WI38 (cell line): ENCODE measurements at regions not wholly inside any gene's neighbourhood (a gene's known extent, or its start where the extent isn't known, plus 50 kb on each side); places are given as distances from the start of the nearest gene placed in this dataset.

ENCODE experiments used
- H3K4me3 ChIP-seq: 2 replicates; pipeline ENCODE4 v1.5.1; 2011; ENCODE audit warnings: low read depth, mild to moderate bottlenecking, control low read depth, low read length
- TF ChIP-seq, protein P1 (sequence below): IDR thresholded peaks from 2 replicates; pipeline ENCODE4 v1.5.1; 2012; ENCODE audit warnings: low read depth, mild to moderate bottlenecking, control low read depth, low read length

DNA sequence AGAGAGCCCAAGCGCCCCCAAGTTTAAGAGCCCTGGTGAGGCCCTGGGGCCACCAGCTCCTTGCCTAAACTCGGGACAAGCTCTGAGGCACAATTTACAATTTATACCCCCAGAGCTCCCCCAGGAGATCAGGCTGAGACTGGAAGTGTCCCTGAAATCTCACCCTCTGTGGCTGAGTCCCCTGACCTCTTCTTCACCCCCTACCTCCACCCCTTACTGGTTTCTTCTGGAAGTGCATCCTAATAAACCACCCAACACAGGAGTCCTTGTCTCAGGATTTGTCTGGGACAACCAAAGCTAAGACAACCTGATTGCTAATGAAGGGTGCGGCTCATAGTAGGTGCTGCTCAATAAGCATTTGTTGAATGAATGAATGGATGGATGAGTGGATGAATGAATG lies 206.4 kb downstream of the BCL11B start:
- no peak overlapping the region for H3K4me3 ChIP-seq
- TF ChIP-seq, protein P1, sequence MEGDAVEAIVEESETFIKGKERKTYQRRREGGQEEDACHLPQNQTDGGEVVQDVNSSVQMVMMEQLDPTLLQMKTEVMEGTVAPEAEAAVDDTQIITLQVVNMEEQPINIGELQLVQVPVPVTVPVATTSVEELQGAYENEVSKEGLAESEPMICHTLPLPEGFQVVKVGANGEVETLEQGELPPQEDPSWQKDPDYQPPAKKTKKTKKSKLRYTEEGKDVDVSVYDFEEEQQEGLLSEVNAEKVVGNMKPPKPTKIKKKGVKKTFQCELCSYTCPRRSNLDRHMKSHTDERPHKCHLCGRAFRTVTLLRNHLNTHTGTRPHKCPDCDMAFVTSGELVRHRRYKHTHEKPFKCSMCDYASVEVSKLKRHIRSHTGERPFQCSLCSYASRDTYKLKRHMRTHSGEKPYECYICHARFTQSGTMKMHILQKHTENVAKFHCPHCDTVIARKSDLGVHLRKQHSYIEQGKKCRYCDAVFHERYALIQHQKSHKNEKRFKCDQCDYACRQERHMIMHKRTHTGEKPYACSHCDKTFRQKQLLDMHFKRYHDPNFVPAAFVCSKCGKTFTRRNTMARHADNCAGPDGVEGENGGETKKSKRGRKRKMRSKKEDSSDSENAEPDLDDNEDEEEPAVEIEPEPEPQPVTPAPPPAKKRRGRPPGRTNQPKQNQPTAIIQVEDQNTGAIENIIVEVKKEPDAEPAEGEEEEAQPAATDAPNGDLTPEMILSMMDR, result no peak

DNA sequence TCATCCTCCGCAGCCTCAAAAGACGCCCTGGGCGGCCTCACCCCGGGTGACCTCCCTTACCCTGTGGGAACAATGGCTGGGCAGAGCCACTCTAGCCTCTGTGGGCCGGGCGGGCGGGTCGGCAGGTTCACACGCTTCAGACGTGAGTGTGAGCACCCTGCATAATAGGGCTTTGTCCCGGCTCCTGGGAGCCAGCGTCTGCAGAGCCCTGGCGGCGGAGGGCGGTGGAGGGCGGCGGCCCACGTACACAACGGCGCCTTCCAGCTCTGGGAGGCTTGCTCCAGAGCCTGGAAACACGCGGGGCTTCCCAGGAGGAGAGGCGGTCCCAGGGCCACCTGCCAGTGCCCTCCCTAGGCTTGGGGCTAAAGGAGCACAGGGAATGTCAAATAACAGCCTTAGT lies 205.6 kb downstream of the BCL11B start:
- no peak overlapping the region for H3K4me3 ChIP-seq
- TF ChIP-seq, protein P1, result no peak

DNA sequence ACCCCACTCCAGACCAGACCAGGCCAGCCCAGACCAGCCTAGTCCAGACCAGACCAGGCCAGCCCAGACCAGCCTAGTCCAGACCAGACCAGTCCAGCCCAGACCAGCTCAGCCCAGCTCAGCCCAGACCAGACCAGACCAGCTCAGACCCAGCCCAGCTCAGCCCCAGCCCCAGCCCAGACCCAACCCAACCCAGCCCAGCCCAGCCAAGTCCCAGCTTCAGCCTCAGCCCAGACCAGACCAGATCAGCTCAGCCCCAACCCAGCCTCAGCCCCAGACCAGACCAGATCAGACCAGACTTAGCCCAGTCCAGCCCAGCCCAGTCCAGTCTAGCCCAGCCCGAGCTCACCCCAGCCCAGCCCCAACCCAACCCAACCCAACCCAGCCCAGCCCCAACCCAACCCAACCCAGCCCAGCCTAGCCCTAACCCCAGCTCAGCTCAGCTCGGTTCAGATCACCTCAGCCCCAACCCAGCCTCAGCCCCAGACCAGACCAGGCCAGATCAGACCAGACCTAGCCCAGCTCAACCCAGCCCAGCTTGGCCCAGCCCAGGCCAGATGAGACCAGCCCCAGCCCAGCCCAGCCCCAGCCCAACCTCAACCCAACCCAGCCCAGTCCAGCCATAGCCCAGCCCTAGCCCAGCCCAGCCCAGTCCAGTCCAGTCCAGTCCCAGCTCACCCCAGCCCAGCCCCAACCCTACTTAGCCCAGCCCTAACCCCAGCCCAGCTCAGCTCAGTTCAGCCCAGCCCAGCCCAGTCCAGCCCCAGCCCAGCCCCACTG lies 204.7 kb downstream of the BCL11B start:
- TF ChIP-seq, protein P1, result no peak
- no peak overlapping the region for H3K4me3 ChIP-seq

DNA sequence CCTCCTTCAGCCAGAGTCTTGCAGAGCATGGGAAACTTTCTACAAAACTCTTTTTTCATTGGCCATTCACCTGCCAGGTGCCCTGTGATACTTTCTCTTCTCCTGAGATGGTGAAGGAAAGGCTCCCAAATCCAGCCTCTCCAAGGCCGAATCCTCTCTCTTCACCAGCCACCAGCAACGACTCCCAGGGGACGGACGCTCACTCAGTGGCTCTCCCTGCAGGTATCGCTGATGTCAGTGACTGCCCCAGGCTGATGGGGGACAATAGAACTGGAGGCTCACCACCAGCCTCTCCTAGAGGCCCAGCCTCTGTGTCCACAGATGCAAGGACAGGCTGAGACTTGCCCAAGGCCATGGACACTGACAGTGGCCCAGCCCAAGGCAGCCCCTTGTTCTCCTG lies 204.1 kb downstream of the BCL11B start:
- TF ChIP-seq, protein P1, result no peak

DNA sequence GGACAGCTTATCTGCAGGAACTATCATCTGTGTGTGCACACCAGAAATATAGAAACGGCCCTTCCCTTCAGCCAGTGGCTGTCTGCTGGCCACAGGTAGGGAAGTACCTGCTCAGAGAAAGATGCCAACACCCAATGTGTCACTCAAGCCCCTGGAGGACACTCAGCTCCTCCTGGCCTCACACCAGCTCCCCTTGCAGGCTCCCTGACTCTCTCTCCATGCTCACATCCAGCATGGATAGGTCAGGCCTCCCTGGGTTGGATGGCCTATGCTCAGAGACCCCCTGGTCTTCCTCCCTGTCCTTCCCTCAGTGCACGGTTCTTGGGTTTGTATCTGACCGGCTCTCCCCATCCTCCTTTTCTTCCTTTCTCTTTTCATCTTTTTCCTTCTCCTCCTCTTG lies 202.1 kb downstream of the BCL11B start:
- no peak overlapping the region for H3K4me3 ChIP-seq
- TF ChIP-seq, protein P1, result no peak

More for the DNA sequence above, 204.1 kb downstream of the BCL11B start:
- no peak overlapping the region for H3K4me3 ChIP-seq

DNA sequence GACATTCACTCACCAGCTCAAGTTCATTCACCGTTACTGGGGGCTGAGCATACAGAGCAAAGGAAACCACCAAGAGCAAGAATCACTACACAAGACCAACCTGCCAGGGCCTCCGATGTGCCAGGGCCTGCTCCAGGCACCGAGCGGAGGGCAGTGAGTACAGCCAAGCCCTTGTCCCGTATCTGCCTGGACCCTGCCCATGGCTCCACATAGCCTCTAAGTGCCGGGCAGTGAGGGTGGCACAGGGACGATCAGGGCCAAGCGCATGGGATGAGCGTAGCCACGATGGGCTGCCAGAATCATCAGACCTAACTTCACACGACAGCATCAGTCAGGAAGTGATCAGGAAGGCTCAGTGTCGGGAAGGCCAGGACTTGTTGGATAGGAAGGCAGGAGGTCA lies 199.6 kb downstream of the BCL11B start:
- TF ChIP-seq, protein P1, result no peak
- no peak overlapping the region for H3K4me3 ChIP-seq

DNA sequence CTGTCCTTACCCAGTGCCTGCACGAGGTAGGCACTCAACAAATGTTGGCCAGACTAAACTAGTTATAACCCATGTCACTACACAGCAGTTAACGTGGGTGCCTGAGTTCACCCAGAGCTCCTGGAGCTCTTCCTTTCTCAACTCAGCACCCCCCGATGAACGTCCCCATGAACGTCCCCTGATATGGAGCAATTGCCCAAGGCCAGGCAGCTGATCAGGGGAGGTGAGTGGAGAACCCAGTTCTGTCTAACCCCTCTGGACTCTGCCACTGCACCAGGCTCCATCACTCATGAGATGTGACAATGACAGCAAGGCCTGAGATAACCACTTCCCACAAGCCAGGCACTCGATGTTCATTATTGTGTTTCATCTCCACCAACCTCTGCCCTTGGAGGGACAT lies 199.0 kb downstream of the BCL11B start:
- H3K4me3 ChIP-seq, result no peak overlapping the region
- TF ChIP-seq, protein P1, result no peak
